ENCODE measurements at regions not wholly inside any gene's neighbourhood (a gene's known extent, or its start where the extent isn't known, plus 50 kb on each side); places are given as distances from the start of the nearest gene placed in this dataset.
"Not testable (repeated sequence)": the region's sequence is repeated elsewhere in the genome, so short reads cannot be mapped to it uniquely, and the experiment has no call there.

GRCh38 chr2:241997017-241997416 is 127.5 kb downstream of the RTP5 start:
- H3K9ac ChIP-seq (ENCODE audit: low read depth, low read length) = no peak overlapping the region
- no peaks in the 10 kb centered on the region for H3K4me1 ChIP-seq (ENCODE audit: control insufficient read depth, insufficient read depth, low read length)
- peaks cover 18% of the 10 kb centered on the region for H3K27me3 ChIP-seq (ENCODE audit: control insufficient read depth, insufficient read depth, low read length)
- H3K4me3 ChIP-seq (ENCODE audit: low read length) = no peak overlapping the region
- no peak overlapping the region for H3K4me2 ChIP-seq (ENCODE audit: low read length)
- no peaks in the 10 kb centered on the region for H3K36me3 ChIP-seq (ENCODE audit: insufficient read depth, low read length)
- no peaks in the 10 kb centered on the region for H3K9me3 ChIP-seq (replicated peaks; ENCODE audit: low read length)

DNA sequence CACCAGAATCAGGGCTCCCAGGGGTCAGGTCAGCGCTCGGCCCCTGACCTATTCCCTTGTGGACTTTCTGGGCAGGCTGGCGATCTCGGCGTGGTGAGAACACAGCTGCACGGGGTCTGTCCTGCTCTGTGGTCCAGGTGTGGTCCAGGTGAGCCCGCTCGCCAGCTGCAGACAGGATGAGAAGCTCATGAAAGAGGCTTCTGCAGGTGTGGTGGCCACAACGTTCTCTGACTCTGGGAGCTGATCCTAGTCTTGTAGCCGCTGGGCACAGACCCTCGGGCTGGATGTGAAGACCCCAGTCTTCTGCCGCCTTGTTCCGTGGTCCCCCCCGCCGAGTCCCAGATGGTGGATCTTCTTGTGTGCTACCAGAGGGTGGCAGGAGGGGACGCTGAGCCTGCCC is 129.7 kb downstream of the RTP5 start:
- Histone ChIP-seq H3K36me3 (ENCODE audit: insufficient read depth, low read length) (no peaks in the 10 kb centered on the region), H3K4me2 (ENCODE audit: low read length) (no peak overlapping the region), H3K4me1 (ENCODE audit: control insufficient read depth, insufficient read depth, low read length) (no peaks in the 10 kb centered on the region), H3K9me3 (replicated peaks; ENCODE audit: low read length) (no peaks in the 10 kb centered on the region), H3K9ac (ENCODE audit: low read depth, low read length) (no peak overlapping the region), H3K4me3 (ENCODE audit: low read length) (no peak overlapping the region), H3K27me3 (ENCODE audit: control insufficient read depth, insufficient read depth, low read length) (peaks cover 18% of the 10 kb centered on the region)

DNA sequence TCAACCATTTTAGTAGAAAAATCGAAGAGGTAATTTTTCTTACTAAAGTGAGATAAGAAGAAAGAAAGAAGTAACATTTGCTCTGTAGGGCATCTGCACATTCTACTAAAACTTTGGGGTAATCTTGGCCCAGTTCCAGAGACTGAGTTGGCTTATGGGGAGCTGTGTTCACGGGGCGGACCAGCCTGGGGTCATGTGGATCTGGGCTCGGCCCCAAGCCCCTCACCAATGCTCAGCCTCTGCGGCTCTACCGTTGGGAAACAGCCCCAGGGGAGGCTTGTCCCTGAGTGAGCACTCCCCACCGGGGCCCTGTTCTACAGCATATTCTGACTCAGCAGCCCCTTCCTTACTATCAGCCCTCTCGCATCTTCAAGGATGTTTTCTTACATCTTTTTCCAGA is 132.3 kb downstream of the RTP5 start:
- H3K9ac ChIP-seq (ENCODE audit: low read depth, low read length) = no peak overlapping the region
- H3K4me2 ChIP-seq (ENCODE audit: low read length) = no peak overlapping the region
- no peaks in the 10 kb centered on the region for H3K9me3 ChIP-seq (replicated peaks; ENCODE audit: low read length)
- H3K27me3 ChIP-seq (ENCODE audit: control insufficient read depth, insufficient read depth, low read length) = peaks cover 18% of the 10 kb centered on the region
- H3K4me1 ChIP-seq (ENCODE audit: control insufficient read depth, insufficient read depth, low read length) = no peaks in the 10 kb centered on the region
- no peak overlapping the region for H3K4me3 ChIP-seq (ENCODE audit: low read length)
- H3K36me3 ChIP-seq (ENCODE audit: insufficient read depth, low read length) = no peaks in the 10 kb centered on the region

DNA sequence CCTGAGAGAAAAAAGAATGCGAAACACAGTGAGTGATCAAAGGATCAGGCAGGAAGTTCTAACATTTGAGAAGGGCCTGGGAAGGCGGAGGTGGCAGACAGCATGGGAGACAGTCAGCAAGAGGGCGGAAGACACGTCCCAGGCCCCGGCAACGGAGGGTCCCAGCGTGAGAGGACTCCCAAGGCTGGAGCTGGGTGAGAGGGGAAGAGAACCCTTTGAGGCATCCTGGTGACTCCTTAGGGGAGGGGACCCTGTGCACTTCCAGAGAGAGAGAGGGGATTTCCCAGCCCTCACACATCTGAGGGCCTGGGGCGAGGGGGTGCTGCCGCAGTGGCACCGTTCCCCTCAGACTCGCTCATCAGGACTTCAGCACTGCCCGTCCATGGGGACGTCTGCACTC is 133.4 kb downstream of the RTP5 start:
- no peaks in the 10 kb centered on the region for H3K4me1 ChIP-seq (ENCODE audit: control insufficient read depth, insufficient read depth, low read length)
- no peak overlapping the region for H3K4me3 ChIP-seq (ENCODE audit: low read length)
- H3K27me3 ChIP-seq (ENCODE audit: control insufficient read depth, insufficient read depth, low read length) = peaks cover 10% of the 10 kb centered on the region
- H3K9me3 ChIP-seq (replicated peaks; ENCODE audit: low read length) = no peaks in the 10 kb centered on the region
- H3K9ac ChIP-seq (ENCODE audit: low read depth, low read length) = no peak overlapping the region
- H3K4me2 ChIP-seq (ENCODE audit: low read length) = no peak overlapping the region
- no peaks in the 10 kb centered on the region for H3K36me3 ChIP-seq (ENCODE audit: insufficient read depth, low read length)

DNA sequence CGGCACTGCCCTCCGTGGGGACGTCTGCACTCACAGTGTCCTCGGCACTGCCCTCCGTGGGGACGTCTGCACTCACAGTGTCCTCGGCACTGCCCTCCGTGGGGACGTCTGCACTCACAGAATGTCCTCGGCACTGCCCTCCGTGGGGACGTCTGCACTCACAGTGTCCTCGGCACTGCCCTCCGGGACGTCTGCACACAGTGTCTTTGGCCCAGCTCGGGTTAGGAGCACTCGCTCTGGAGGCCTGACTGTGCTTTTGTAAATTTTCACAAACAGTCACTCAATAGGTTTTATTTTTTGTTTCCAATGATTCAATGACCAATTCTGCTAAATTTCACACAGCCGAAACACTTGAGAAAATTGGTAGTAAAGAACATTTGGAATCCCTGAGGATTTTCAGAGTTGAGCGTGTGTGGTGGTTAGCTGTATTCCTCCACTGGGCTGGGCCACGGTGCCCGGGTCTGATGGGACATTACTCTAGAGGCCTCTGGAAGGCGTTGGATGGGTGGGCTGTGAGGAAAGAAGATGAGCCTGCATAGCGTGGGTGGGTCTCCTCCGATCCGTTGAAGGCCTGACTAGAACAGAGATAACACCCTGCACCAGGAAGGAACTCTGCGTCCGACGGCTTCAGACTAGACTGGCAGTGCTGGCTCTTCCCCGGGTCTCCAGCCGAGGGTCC is 134.8 kb downstream of the RTP5 start:
- no peaks in the 10 kb centered on the region for H3K4me1 ChIP-seq (ENCODE audit: control insufficient read depth, insufficient read depth, low read length)
- no peaks in the 10 kb centered on the region for H3K9me3 ChIP-seq (replicated peaks; ENCODE audit: low read length)
- no peak overlapping the region for H3K4me2 ChIP-seq (ENCODE audit: low read length)
- H3K9ac ChIP-seq (ENCODE audit: low read depth, low read length) = no peak overlapping the region
- H3K36me3 ChIP-seq (ENCODE audit: insufficient read depth, low read length) = no peaks in the 10 kb centered on the region
- H3K27me3 ChIP-seq (ENCODE audit: control insufficient read depth, insufficient read depth, low read length) = peaks cover 6% of the 10 kb centered on the region
- H3K4me3 ChIP-seq (ENCODE audit: low read length) = no peak overlapping the region

DNA sequence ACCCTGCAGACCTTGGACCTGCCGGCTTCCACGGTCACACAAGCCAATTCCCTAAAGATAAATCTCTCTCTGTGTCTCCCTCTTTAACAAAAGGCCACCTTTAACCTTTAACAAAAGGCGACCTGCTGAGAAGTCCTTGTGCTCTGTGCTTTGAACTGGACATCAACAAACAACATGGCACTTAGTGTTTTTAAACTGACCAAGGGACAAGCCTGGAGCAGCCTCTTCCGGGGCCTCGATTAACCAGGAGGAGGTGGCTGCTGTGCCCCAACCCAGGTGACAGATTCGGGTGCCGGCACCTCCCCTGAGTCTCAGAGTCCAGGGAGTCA is 135.3 kb downstream of the RTP5 start:
- Histone ChIP-seq H3K27me3 (ENCODE audit: control insufficient read depth, insufficient read depth, low read length) (peaks cover 6% of the 10 kb centered on the region), H3K4me2 (ENCODE audit: low read length) (no peak overlapping the region), H3K9me3 (replicated peaks; ENCODE audit: low read length) (no peaks in the 10 kb centered on the region), H3K36me3 (ENCODE audit: insufficient read depth, low read length) (no peaks in the 10 kb centered on the region), H3K9ac (ENCODE audit: low read depth, low read length) (no peak overlapping the region), H3K4me3 (ENCODE audit: low read length) (no peak overlapping the region), H3K4me1 (ENCODE audit: control insufficient read depth, insufficient read depth, low read length) (no peaks in the 10 kb centered on the region)

DNA sequence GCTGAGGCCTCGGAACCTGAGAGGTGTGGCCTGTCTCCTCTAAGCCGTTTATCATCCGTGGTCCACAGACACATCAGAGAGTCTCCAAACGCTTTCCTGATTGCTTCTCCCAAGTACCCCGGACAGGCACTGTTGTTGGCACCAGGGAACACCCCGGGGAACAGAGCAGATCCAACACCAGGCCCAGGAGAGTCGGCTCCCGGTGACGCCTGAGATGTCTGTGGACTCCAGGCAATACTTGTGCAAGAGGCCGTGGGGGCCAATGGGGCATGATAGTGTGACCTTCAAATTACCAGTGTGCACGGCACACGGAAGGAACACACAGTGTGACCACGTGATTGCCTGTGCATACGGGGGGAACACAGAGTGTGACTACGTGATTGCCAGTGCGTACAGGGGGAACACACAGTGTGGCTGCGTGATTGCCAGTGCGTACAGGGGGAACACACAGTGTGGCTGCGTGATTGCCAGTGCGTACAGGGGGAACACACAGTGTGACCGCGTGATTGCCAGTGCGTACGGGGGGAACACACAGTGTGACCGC is 136.6 kb downstream of the RTP5 start:
- not testable (repeated sequence) for H3K9ac ChIP-seq (ENCODE audit: low read depth, low read length); H3K4me3 ChIP-seq (ENCODE audit: low read length); H3K9me3 ChIP-seq (replicated peaks; ENCODE audit: low read length); H3K4me2 ChIP-seq (ENCODE audit: low read length); H3K4me1 ChIP-seq (ENCODE audit: control insufficient read depth, insufficient read depth, low read length); H3K36me3 ChIP-seq (ENCODE audit: insufficient read depth, low read length); H3K27me3 ChIP-seq (ENCODE audit: control insufficient read depth, insufficient read depth, low read length)

GRCh38 chr2:242008908-242009307 is 139.4 kb downstream of the RTP5 start:
- not testable (repeated sequence) for H3K9me3 ChIP-seq (replicated peaks; ENCODE audit: low read length); H3K4me2 ChIP-seq (ENCODE audit: low read length); H3K4me1 ChIP-seq (ENCODE audit: control insufficient read depth, insufficient read depth, low read length); H3K36me3 ChIP-seq (ENCODE audit: insufficient read depth, low read length); H3K4me3 ChIP-seq (ENCODE audit: low read length); H3K9ac ChIP-seq (ENCODE audit: low read depth, low read length)
- peaks cover 14% of the 10 kb centered on the region for H3K27me3 ChIP-seq (ENCODE audit: control insufficient read depth, insufficient read depth, low read length)

DNA sequence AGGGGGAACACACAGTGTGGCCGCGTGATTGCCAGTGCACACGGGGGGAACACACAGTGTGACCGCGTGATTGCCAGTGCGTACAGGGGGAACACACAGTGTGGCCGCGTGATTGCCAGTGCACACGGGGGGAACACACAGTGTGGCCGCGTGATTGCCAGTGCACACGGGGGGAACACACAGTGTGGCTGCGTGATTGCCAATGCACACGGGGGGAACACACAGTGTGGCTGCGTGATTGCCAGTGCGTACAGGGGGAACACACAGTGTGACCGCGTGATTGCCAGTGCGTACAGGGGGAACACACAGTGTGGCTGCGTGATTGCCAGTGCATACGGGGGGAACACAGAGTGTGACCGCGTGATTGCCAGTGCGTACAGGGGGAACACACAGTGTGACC is 140.3 kb downstream of the RTP5 start:
- not testable (repeated sequence) for H3K9ac ChIP-seq (ENCODE audit: low read depth, low read length)

GRCh38 chr2:242010252-242011166 is 141.0 kb downstream of the RTP5 start:
- not testable (repeated sequence) for H3K9me3 ChIP-seq (replicated peaks; ENCODE audit: low read length); H3K9ac ChIP-seq (ENCODE audit: low read depth, low read length); H3K36me3 ChIP-seq (ENCODE audit: insufficient read depth, low read length); H3K4me3 ChIP-seq (ENCODE audit: low read length); H3K4me2 ChIP-seq (ENCODE audit: low read length); H3K4me1 ChIP-seq (ENCODE audit: control insufficient read depth, insufficient read depth, low read length)
- H3K27me3 ChIP-seq (ENCODE audit: control insufficient read depth, insufficient read depth, low read length) = peaks cover 28% of the 10 kb centered on the region

More for the DNA sequence above, 140.3 kb downstream of the RTP5 start:
- H3K4me1 ChIP-seq (ENCODE audit: control insufficient read depth, insufficient read depth, low read length); H3K9me3 ChIP-seq (replicated peaks; ENCODE audit: low read length); H3K4me2 ChIP-seq (ENCODE audit: low read length); H3K36me3 ChIP-seq (ENCODE audit: insufficient read depth, low read length); H3K4me3 ChIP-seq (ENCODE audit: low read length): not testable (repeated sequence)
- H3K27me3 ChIP-seq (ENCODE audit: control insufficient read depth, insufficient read depth, low read length) = peaks cover 21% of the 10 kb centered on the region

- no peak overlapping the region for H3K4me3 ChIP-seq (ENCODE audit: low read length)
- no peak overlapping the region for H3K9ac ChIP-seq (ENCODE audit: low read depth, low read length)
- peaks cover 34% of the 10 kb centered on the region for H3K27me3 ChIP-seq (ENCODE audit: control insufficient read depth, insufficient read depth, low read length)
- H3K4me1 ChIP-seq (ENCODE audit: control insufficient read depth, insufficient read depth, low read length) = no peaks in the 10 kb centered on the region
- no peak overlapping the region for H3K4me2 ChIP-seq (ENCODE audit: low read length)
- H3K36me3 ChIP-seq (ENCODE audit: insufficient read depth, low read length) = no peaks in the 10 kb centered on the region
- H3K9me3 ChIP-seq (replicated peaks; ENCODE audit: low read length) = no peaks in the 10 kb centered on the region
Observed at GRCh38 chr2:242011167-242011513, 141.6 kb downstream of the RTP5 start.

GRCh38 chr2:242011516-242011915 is 142.0 kb downstream of the RTP5 start:
- Histone ChIP-seq H3K4me3 (ENCODE audit: low read length) (no peak overlapping the region), H3K4me2 (ENCODE audit: low read length) (no peak overlapping the region), H3K4me1 (ENCODE audit: control insufficient read depth, insufficient read depth, low read length) (no peaks in the 10 kb centered on the region), H3K9ac (ENCODE audit: low read depth, low read length) (no peak overlapping the region), H3K27me3 (ENCODE audit: control insufficient read depth, insufficient read depth, low read length) (peaks cover 38% of the 10 kb centered on the region), H3K36me3 (ENCODE audit: insufficient read depth, low read length) (no peaks in the 10 kb centered on the region), H3K9me3 (replicated peaks; ENCODE audit: low read length) (no peaks in the 10 kb centered on the region)

Data from skeletal muscle satellite cell (primary cell).